Ovary (tissue), 3 donors: ENCODE measurements at regions not wholly inside any gene's neighbourhood (a gene's known extent, or its start where the extent isn't known, plus 50 kb on each side); places are given as distances from the start of the nearest gene placed in this dataset.

Experiments used
- CTCF ChIP-seq, 3 donors: fragments of 450-650 bp in 2 of 3; fragments of 200-600 bp in 1 of 3; IDR thresholded peaks; one replicate each; pipeline versions ENCODE4 v1.5.1 to v1.8.0; 2016 to 2022; ENCODE audit warnings: antibody characterized with exemption in 3 of 3, mild to moderate bottlenecking in 1 of 3
- POLR2A ChIP-seq: fragments of 450-650 bp; IDR thresholded peaks from one replicate; pipeline ENCODE4 v1.6.1; 2017; ENCODE audit warnings: antibody characterized with exemption, mild to moderate bottlenecking, moderate library complexity
- donor health status: DM: no; HTN: no; CAD: no.

DNA sequence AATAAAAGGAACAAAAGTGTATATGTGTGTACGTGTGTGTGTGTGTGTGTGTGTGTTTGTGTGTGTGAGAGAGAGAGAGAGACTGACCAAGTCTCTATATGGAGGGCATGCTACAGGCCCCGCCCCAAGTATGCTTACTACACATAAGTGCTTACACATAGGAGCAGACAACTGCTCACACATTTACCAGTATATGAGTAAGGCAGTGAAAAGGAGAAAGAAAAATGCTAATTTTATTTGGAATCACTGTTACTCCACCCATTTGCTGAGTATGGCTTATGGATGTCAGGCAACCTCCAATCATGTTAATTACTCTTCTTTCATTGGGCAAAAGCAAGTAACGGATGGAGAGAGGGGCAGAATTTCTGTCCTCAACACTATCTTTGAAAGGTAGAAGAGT is 107.6 kb upstream of the STK26 start:
- no peak for TF ChIP-seq CTCF (IDR thresholded peaks at IDR 0.05)
- TF ChIP-seq POLR2A = no peak
